Psoas muscle (tissue), 7 donors: ENCODE measurements at regions not wholly inside any gene's neighbourhood (a gene's known extent, or its start where the extent isn't known, plus 50 kb on each side); places are given as distances from the start of the nearest gene placed in this dataset.
A peak's percentile ranks its signal among the peaks of the same experiment; 100 is the strongest.

Experiments
- ATAC-seq, 4 donors: fragments of 200-7000 bp; cut with Tn5 transposase; one replicate each; pipeline ENCODE4 v1.9.1; 2020; ENCODE audit warnings: moderate library complexity in 3 of 4, mild to moderate bottlenecking in 2 of 4
- DNase-seq, 2 donors: peaks; one replicate each; pipeline ENCODE4 v3.0.0-alpha.2; 2020
- H3K27ac ChIP-seq: fragments of 200-600 bp; one replicate; pipeline ENCODE4 v1.8.0; 2022
- H3K27me3 ChIP-seq, 3 donors: fragments of 200-600 bp in 1 of 3; one replicate each; pipeline versions ENCODE4 v1.6.1 to v1.8.0; 2013 to 2022; ENCODE audit warnings: low read length in 2 of 3, mild to moderate bottlenecking in 2 of 3, moderate library complexity in 1 of 3; ENCODE audit not compliant: insufficient read depth in 3 of 3
- H3K36me3 ChIP-seq, 2 donors: fragments of 200-600 bp in 1 of 2; one replicate each; pipeline versions ENCODE4 v1.6.1 to v1.8.0; 2013 to 2022; ENCODE audit warnings: low read depth in 1 of 2, mild to moderate bottlenecking in 1 of 2, moderate library complexity in 1 of 2; ENCODE audit not compliant: insufficient read depth in 1 of 2
- H3K4me1 ChIP-seq: fragments of 200-600 bp; one replicate; pipeline ENCODE4 v1.8.0; 2022
- H3K4me3 ChIP-seq: fragments of 200-600 bp; one replicate; pipeline ENCODE4 v1.8.0; 2022; ENCODE audit warnings: mild to moderate bottlenecking
- H3K9me3 ChIP-seq: fragments of 200-600 bp; one replicate; pipeline ENCODE4 v1.8.0; 2022
- WGBS, 3 donors: extraction: QIAGEN DNeasy Blood & Tissue Kit; methylation state at CpG; one replicate each; pipeline versions ENCODE4 v1.1.6 to v1.1.7; 2013; 5-methylcytosine and 5-hydroxymethylcytosine counted together
- intact Hi-C, 2 donors: fragments of 100-400 bp; cut with DNase I; formaldehyde crosslinking; loops; one replicate each; pipeline versions ENCODE4 v1.11.0 to v1.14.2; 2022
- TF ChIP-seq, protein P1 (sequence below): fragments of 200-600 bp; IDR thresholded peaks from one replicate; pipeline ENCODE4 v1.8.0; 2022; ENCODE audit warnings: antibody characterized with exemption
- donor health status: healthy with polysubstance abuse.
- donor health status: DM: no; HTN: no; CAD: no; lungs with moderate emphysema.
- donor health status: Bipolar disorder and iron deficiency.
- donor health status: healthy.
- donor health status: DM: yes; HTN: yes; CAD: no.
- donor health status: DM: no; HTN: no; CAD: no.
- donor health status: DM: yes; HTN: yes; CAD: no.

DNA sequence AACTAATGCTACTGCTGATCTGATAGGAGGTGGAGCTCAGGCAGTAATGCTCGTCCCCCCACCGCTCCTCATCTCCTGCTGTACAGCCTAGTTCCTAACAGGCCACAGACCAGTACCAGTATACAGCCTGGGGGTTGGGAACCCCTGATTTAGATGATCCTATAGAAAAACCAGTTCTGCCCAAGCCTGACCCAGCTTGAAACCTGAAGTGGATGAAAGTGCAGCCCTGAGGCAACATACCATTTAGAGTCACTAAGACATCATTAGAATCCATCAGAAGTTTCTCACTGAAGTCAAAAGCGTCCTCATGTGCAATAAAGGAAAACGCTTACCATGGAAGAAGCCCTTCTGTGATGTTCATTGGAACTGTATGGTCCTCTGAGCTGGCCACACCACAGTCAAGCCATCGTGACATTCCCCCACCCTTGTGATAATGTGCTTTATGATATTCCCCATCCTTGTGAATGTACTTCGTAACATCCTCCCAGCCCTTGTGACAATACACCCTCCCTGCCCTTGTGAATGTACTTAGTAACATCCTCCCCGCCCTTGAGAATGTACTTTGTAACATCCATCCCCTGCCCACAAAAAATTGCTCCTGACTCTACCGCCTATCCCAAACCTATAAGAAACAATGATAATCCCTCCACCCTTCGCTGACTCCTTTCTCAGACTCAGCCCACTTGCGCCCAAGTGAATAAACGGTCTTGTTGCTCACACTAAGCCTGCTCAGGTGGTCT is 65.9 kb upstream of the HECTD2 start:
- ATAC-seq, result no peak
- 94 to 96% (median 95%) methylated on average over 11 of the region's 11 CpGs for WGBS, 3 donors
- intact Hi-C loops, result no loop called here

DNA sequence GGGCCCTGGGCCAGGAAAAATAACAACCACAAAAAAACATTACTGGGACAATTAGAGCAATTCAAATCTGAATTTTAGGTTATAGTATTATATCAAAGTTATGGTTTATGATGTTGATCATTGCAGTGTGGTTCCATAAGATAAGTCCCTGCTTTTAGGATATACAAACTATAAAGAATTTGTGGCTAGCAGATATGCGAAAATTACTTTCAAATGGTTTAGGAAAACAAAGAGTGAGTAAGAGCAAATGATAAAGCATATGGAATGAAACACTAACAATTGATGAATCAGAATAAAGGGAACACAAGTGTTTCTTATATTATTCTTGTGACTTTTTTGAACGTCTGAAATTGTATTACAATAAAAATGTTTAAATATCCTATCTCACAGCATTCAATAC is 64.4 kb upstream of the HECTD2 start:
- intact Hi-C loops, result no loop called here
- TF ChIP-seq, protein P1, sequence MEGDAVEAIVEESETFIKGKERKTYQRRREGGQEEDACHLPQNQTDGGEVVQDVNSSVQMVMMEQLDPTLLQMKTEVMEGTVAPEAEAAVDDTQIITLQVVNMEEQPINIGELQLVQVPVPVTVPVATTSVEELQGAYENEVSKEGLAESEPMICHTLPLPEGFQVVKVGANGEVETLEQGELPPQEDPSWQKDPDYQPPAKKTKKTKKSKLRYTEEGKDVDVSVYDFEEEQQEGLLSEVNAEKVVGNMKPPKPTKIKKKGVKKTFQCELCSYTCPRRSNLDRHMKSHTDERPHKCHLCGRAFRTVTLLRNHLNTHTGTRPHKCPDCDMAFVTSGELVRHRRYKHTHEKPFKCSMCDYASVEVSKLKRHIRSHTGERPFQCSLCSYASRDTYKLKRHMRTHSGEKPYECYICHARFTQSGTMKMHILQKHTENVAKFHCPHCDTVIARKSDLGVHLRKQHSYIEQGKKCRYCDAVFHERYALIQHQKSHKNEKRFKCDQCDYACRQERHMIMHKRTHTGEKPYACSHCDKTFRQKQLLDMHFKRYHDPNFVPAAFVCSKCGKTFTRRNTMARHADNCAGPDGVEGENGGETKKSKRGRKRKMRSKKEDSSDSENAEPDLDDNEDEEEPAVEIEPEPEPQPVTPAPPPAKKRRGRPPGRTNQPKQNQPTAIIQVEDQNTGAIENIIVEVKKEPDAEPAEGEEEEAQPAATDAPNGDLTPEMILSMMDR, result no peak
- Histone ChIP-seq H3K27ac (no peak overlapping the region), H3K9me3 (no peaks in the 10 kb centered on the region), H3K36me3 (no peaks in the 10 kb centered on the region), H3K4me1 (peaks cover 53% of the 10 kb centered on the region), H3K4me3 (no peak overlapping the region), H3K27me3 (no peaks in the 10 kb centered on the region)
- no peak for ATAC-seq
- WGBS, 3 donors, result 89 to 95% (median 93%) methylated on average over 2 of the region's 2 CpGs
- DNase-seq, result no peak

More for the DNA sequence above, 65.9 kb upstream of the HECTD2 start:
- Histone ChIP-seq H3K27me3 (no peaks in the 10 kb centered on the region), H3K9me3 (no peaks in the 10 kb centered on the region), H3K27ac (no peak overlapping the region), H3K36me3 (no peaks in the 10 kb centered on the region), H3K4me1 (peaks cover 47% of the 10 kb centered on the region), H3K4me3 (no peak overlapping the region)
- TF ChIP-seq, protein P1, result no peak
- DNase-seq, result no peak

DNA sequence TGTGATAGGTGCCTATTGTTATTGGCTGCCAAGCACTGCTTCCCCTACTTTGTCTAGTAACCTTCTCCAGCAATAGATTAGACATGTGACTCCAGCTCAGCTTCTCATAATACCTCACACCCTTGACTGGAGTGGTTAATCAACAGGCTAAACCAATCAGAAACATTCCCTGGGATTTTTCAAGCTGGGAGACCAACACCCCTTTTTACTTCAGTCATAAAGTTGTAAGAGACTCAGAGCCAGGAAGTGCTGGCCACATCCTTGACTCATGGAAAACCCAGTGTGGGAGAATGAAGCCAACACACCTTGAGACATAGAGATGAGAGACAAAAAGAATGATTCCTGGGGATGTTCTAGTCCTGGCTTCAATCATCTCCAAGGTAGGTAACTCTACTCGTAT is 62.6 kb upstream of the HECTD2 start:
- Histone ChIP-seq H3K4me1 (peaks cover 51% of the 10 kb centered on the region), H3K36me3 (no peaks in the 10 kb centered on the region), H3K4me3 (peak overlapping the region; percentile 16), H3K27me3 (no peaks in the 10 kb centered on the region), H3K9me3 (no peaks in the 10 kb centered on the region), H3K27ac (peak overlapping the region; percentile 82)
- ATAC-seq (no peak), DNase-seq (no peak)
- 91 to 97% (median 91%) methylated on average over 1 of the region's 1 CpG for WGBS, 3 donors
- intact Hi-C loops, result no loop called here
- TF ChIP-seq, protein P1, result no peak

DNA sequence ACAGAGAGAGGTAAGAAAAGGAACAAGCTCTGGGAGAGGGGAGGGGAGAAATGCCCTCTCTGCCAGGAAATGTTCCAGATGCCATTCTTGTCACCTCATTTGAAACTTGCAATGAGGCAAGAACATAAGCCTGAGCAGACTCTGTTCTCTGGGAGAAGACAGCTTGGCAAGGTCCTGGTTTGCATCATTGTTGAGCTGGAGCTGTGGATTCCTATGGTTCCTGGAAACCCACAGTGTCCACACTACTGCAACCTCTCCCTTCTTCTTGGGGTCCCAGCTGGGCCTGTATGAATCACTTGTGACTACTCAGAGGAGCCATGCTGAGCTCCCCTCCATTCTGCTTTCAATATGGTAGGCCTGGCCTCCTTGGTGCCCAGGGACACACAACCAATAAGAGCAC is 60.8 kb upstream of the HECTD2 start:
- intact Hi-C loops, result no loop called here
- Histone ChIP-seq H3K27ac (peak overlapping the region; percentile 82), H3K4me1 (peaks cover 45% of the 10 kb centered on the region), H3K4me3 (peak overlapping the region; percentile 33), H3K27me3 (no peaks in the 10 kb centered on the region), H3K9me3 (no peaks in the 10 kb centered on the region), H3K36me3 (no peaks in the 10 kb centered on the region)
- ATAC-seq, result peak; percentile 87 to 95 (median 93)
- DNase-seq, result peak; percentile 31 to 60
- TF ChIP-seq, protein P1, result no peak

DNA sequence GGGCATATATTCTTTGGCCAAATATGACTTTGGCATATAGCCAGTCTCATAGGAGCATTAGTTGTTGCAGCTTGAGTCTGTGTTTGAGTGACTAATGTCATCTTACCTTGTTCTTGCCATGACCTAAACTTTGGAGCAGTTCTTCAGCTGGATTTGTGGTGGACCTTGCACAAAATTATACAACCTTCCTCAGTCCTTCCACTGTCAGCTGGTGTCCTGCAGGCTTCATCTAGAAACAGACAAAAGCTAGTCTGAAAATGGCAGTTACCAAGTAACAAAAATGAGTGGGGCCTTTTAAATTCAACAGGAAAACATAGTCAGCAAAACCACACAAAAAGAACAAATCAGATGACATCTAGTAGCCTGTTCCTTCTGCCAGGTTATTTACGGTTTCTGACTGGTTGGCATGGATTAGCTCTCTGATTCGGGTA is 59.5 kb upstream of the HECTD2 start:
- TF ChIP-seq, protein P1, result no peak
- intact Hi-C loops, result no loop called here
- Histone ChIP-seq H3K36me3 (no peaks in the 10 kb centered on the region), H3K4me3 (peak overlapping the region; percentile 2), H3K27me3 (no peaks in the 10 kb centered on the region), H3K9me3 (no peaks in the 10 kb centered on the region), H3K27ac (peak overlapping the region; percentile 82), H3K4me1 (peaks cover 45% of the 10 kb centered on the region)
- ATAC-seq (peak; percentile 14 to 50 (median 26)), DNase-seq (no peak)
- 17 to 50% (median 22%) methylated on average over 2 of the region's 2 CpGs for WGBS, 3 donors
